ENCODE measurements at regions not wholly inside any gene's neighbourhood (a gene's known extent, or its start where the extent isn't known, plus 50 kb on each side); places are given as distances from the start of the nearest gene placed in this dataset.

- no peaks in the 10 kb centered on the region for H3K4me1 Mint-ChIP-seq
- WGBS (ENCODE audit: insufficient coverage) = 98% methylated on average over 8 of the region's 12 CpGs
- no peaks in the 10 kb centered on the region for H3K36me3 Mint-ChIP-seq
- CTCF ChIA-PET = no interaction called here
- no peaks in the 10 kb centered on the region for H3K9me3 Mint-ChIP-seq
- DNase-seq (no peak), ATAC-seq (replicated peaks in 1 of 4) (no peak)
- Histone ChIP-seq H3K4me3 (ENCODE audit: control insufficient read depth in 1 of 2, extremely low read depth in 1 of 2, low read length in 1 of 2) (no peak overlapping the region), H3K4me1 (ENCODE audit: control insufficient read depth in 1 of 2, extremely low read depth in 1 of 2, insufficient read depth in 2 of 2, low read length in 2 of 2) (no peaks in the 10 kb centered on the region), H3K9me3 (no peaks in the 10 kb centered on the region), H3K27me3 (replicated peaks in 1 of 2; ENCODE audit: control insufficient read depth in 2 of 2, extremely low read depth in 1 of 2, insufficient read depth in 2 of 2, low read length in 1 of 2) (peaks cover 0 to 18% of the 10 kb centered on the region in 2 experiments), H3K36me3 (ENCODE audit: control insufficient read depth in 2 of 2, extremely low read depth in 1 of 2, insufficient read depth in 1 of 2, low read length in 1 of 2) (no peaks in the 10 kb centered on the region), H3K27ac (ENCODE audit: low read length) (no peak overlapping the region)
- no peak overlapping the region for H3K27ac Mint-ChIP-seq
- no peak overlapping the region for H3K4me3 Mint-ChIP-seq
- POLR2A ChIA-PET = no interaction called here
- peaks cover 0 to 1% of the 10 kb centered on the region in 2 donors for H3K27me3 Mint-ChIP-seq
Observed at GRCh38 chr2:239577935-239578334, 177.1 kb upstream of the HDAC4 start.

GRCh38 chr2:239576784-239577685, 176.2 kb upstream of the HDAC4 start:
- Histone ChIP-seq H3K27me3 (replicated peaks in 1 of 2; ENCODE audit: control insufficient read depth in 2 of 2, extremely low read depth in 1 of 2, insufficient read depth in 2 of 2, low read length in 1 of 2) (peaks cover 0 to 18% of the 10 kb centered on the region in 2 experiments), H3K4me1 (ENCODE audit: control insufficient read depth in 1 of 2, extremely low read depth in 1 of 2, insufficient read depth in 2 of 2, low read length in 2 of 2) (no peaks in the 10 kb centered on the region), H3K36me3 (ENCODE audit: control insufficient read depth in 2 of 2, extremely low read depth in 1 of 2, insufficient read depth in 1 of 2, low read length in 1 of 2) (no peaks in the 10 kb centered on the region), H3K4me3 (ENCODE audit: control insufficient read depth in 1 of 2, extremely low read depth in 1 of 2, low read length in 1 of 2) (no peak overlapping the region), H3K27ac (ENCODE audit: low read length) (no peak overlapping the region), H3K9me3 (no peaks in the 10 kb centered on the region)
- Mint-ChIP-seq H3K4me3 (no peak overlapping the region), H3K9me3 (no peaks in the 10 kb centered on the region), H3K27ac (no peak overlapping the region), H3K27me3 (peaks cover 0 to 1% of the 10 kb centered on the region in 2 donors), H3K4me1 (no peaks in the 10 kb centered on the region), H3K36me3 (no peaks in the 10 kb centered on the region)
- 93% methylated on average over 13 of the region's 17 CpGs for WGBS (ENCODE audit: insufficient coverage)
- ChIA-PET POLR2A (no interaction called here), CTCF (no interaction called here)
- ATAC-seq (replicated peaks in 1 of 4) = no peak
- no peak for DNase-seq

- POLR2A ChIA-PET = interaction anchor here in 1 of 2 donors (0.8 kb wide), 1 partner anchor 110 kb away, joined by 3 read pairs; no protein-coding TSS in a partner anchor
- H3K27ac Mint-ChIP-seq = no peak overlapping the region
- CTCF ChIA-PET = no interaction called here
- peaks cover 0 to 1% of the 10 kb centered on the region in 2 donors for H3K27me3 Mint-ChIP-seq
- Histone ChIP-seq H3K36me3 (ENCODE audit: control insufficient read depth in 2 of 2, extremely low read depth in 1 of 2, insufficient read depth in 1 of 2, low read length in 1 of 2) (no peaks in the 10 kb centered on the region), H3K27me3 (replicated peaks in 1 of 2; ENCODE audit: control insufficient read depth in 2 of 2, extremely low read depth in 1 of 2, insufficient read depth in 2 of 2, low read length in 1 of 2) (peaks cover 0 to 18% of the 10 kb centered on the region in 2 experiments), H3K9me3 (no peaks in the 10 kb centered on the region), H3K4me3 (ENCODE audit: control insufficient read depth in 1 of 2, extremely low read depth in 1 of 2, low read length in 1 of 2) (no peak overlapping the region), H3K27ac (ENCODE audit: low read length) (no peak overlapping the region), H3K4me1 (ENCODE audit: control insufficient read depth in 1 of 2, extremely low read depth in 1 of 2, insufficient read depth in 2 of 2, low read length in 2 of 2) (no peaks in the 10 kb centered on the region)
- 96% methylated on average over 8 of the region's 8 CpGs for WGBS (ENCODE audit: insufficient coverage)
- DNase-seq = no peak
- H3K36me3 Mint-ChIP-seq = no peaks in the 10 kb centered on the region
- H3K9me3 Mint-ChIP-seq = no peaks in the 10 kb centered on the region
- no peaks in the 10 kb centered on the region for H3K4me1 Mint-ChIP-seq
- no peak for ATAC-seq (replicated peaks in 1 of 4)
- H3K4me3 Mint-ChIP-seq = no peak overlapping the region
Observed at GRCh38 chr2:239575931-239576445, 175.2 kb upstream of the HDAC4 start.

- WGBS (ENCODE audit: insufficient coverage) = 92% methylated on average over 11 of the region's 13 CpGs
- Histone ChIP-seq H3K9me3 (no peaks in the 10 kb centered on the region), H3K4me3 (ENCODE audit: control insufficient read depth in 1 of 2, extremely low read depth in 1 of 2, low read length in 1 of 2) (no peak overlapping the region), H3K36me3 (ENCODE audit: control insufficient read depth in 2 of 2, extremely low read depth in 1 of 2, insufficient read depth in 1 of 2, low read length in 1 of 2) (no peaks in the 10 kb centered on the region), H3K27me3 (replicated peaks in 1 of 2; ENCODE audit: control insufficient read depth in 2 of 2, extremely low read depth in 1 of 2, insufficient read depth in 2 of 2, low read length in 1 of 2) (peaks cover 0 to 18% of the 10 kb centered on the region in 2 experiments), H3K4me1 (ENCODE audit: control insufficient read depth in 1 of 2, extremely low read depth in 1 of 2, insufficient read depth in 2 of 2, low read length in 2 of 2) (peaks cover 0 to 2% of the 10 kb centered on the region in 2 experiments), H3K27ac (ENCODE audit: low read length) (no peak overlapping the region)
- ATAC-seq (replicated peaks in 1 of 4) (no peak), DNase-seq (no peak)
- peaks cover 0 to 2% (median 0%) of the 10 kb centered on the region in 3 donors for H3K4me1 Mint-ChIP-seq
- H3K9me3 Mint-ChIP-seq = no peaks in the 10 kb centered on the region
- no peak overlapping the region for H3K4me3 Mint-ChIP-seq
- H3K27me3 Mint-ChIP-seq = peaks cover 0 to 6% of the 10 kb centered on the region in 2 donors
- CTCF ChIA-PET = no interaction called here
- no peak overlapping the region for H3K27ac Mint-ChIP-seq
- no peaks in the 10 kb centered on the region for H3K36me3 Mint-ChIP-seq
- POLR2A ChIA-PET = no interaction called here
Observed at GRCh38 chr2:239574434-239575156, 173.8 kb upstream of the HDAC4 start.

GRCh38 chr2:239574054-239574433, 173.2 kb upstream of the HDAC4 start:
- H3K9me3 Mint-ChIP-seq = no peaks in the 10 kb centered on the region
- CTCF ChIA-PET = no interaction called here

GRCh38 chr2:239570971-239571520, 170.2 kb upstream of the HDAC4 start:
- no peak overlapping the region for H3K27ac ChIP-seq (ENCODE audit: low read length)
- no peak overlapping the region for H3K4me3 ChIP-seq (ENCODE audit: control insufficient read depth in 1 of 2, extremely low read depth in 1 of 2, low read length in 1 of 2)
- H3K27ac Mint-ChIP-seq = no peak overlapping the region
- ATAC-seq (replicated peaks in 1 of 4) = no peak
- POLR2A ChIA-PET = no interaction called here
- H3K27me3 ChIP-seq (replicated peaks in 1 of 2; ENCODE audit: control insufficient read depth in 2 of 2, extremely low read depth in 1 of 2, insufficient read depth in 2 of 2, low read length in 1 of 2) = peaks cover 0 to 29% of the 10 kb centered on the region in 2 experiments
- H3K4me1 Mint-ChIP-seq = peaks cover 0 to 2% (median 0%) of the 10 kb centered on the region in 3 donors
- H3K36me3 Mint-ChIP-seq = no peaks in the 10 kb centered on the region
- H3K9me3 Mint-ChIP-seq = no peaks in the 10 kb centered on the region
- H3K36me3 ChIP-seq (ENCODE audit: control insufficient read depth in 2 of 2, extremely low read depth in 1 of 2, insufficient read depth in 1 of 2, low read length in 1 of 2) = no peaks in the 10 kb centered on the region
- H3K27me3 Mint-ChIP-seq = peaks cover 0 to 4% of the 10 kb centered on the region in 2 donors
- CTCF ChIA-PET = no interaction called here
- H3K9me3 ChIP-seq = no peaks in the 10 kb centered on the region
- DNase-seq = no peak
- H3K4me1 ChIP-seq (ENCODE audit: control insufficient read depth in 1 of 2, extremely low read depth in 1 of 2, insufficient read depth in 2 of 2, low read length in 2 of 2) = peaks cover 0 to 4% of the 10 kb centered on the region in 2 experiments
- 76% methylated on average over 6 of the region's 6 CpGs for WGBS (ENCODE audit: insufficient coverage)
- no peak overlapping the region for H3K4me3 Mint-ChIP-seq

More at GRCh38 chr2:239574054-239574433, 173.2 kb upstream of the HDAC4 start:
- Mint-ChIP-seq H3K27ac (no peak overlapping the region), H3K4me1 (peaks cover 0 to 2% (median 0%) of the 10 kb centered on the region in 3 donors), H3K4me3 (no peak overlapping the region), H3K27me3 (peaks cover 0 to 6% of the 10 kb centered on the region in 2 donors), H3K36me3 (no peaks in the 10 kb centered on the region)
- WGBS (ENCODE audit: insufficient coverage) = 100% methylated on average over 4 of the region's 5 CpGs
- POLR2A ChIA-PET = no interaction called here
- DNase-seq = no peak
- Histone ChIP-seq H3K27ac (ENCODE audit: low read length) (no peak overlapping the region), H3K4me3 (ENCODE audit: control insufficient read depth in 1 of 2, extremely low read depth in 1 of 2, low read length in 1 of 2) (no peak overlapping the region), H3K9me3 (no peaks in the 10 kb centered on the region), H3K27me3 (replicated peaks in 1 of 2; ENCODE audit: control insufficient read depth in 2 of 2, extremely low read depth in 1 of 2, insufficient read depth in 2 of 2, low read length in 1 of 2) (peaks cover 0 to 21% of the 10 kb centered on the region in 2 experiments), H3K36me3 (ENCODE audit: control insufficient read depth in 2 of 2, extremely low read depth in 1 of 2, insufficient read depth in 1 of 2, low read length in 1 of 2) (no peaks in the 10 kb centered on the region), H3K4me1 (ENCODE audit: control insufficient read depth in 1 of 2, extremely low read depth in 1 of 2, insufficient read depth in 2 of 2, low read length in 2 of 2) (peaks cover 0 to 4% of the 10 kb centered on the region in 2 experiments)
- no peak for ATAC-seq (replicated peaks in 1 of 4)
